IMR-90 (cell line): ENCODE measurements at regions not wholly inside any gene's neighbourhood (a gene's known extent, or its start where the extent isn't known, plus 50 kb on each side); places are given as distances from the start of the nearest gene placed in this dataset.

Experiments
- ATAC-seq: fragments of 200-7000 bp; cut with Tn5 transposase; 2 replicates; pipeline ENCODE4 v1.9.1; 2020; ENCODE audit warnings: low read depth, mild to moderate bottlenecking, moderate library complexity
- BruUV-seq: library from RNA; stranded (reverse); fragments of 400-500 nt; replicated peaks from 2 replicates; lab custom pipeline; 2021; lab: Mats Ljungman, UMichigan
- CTCF ChIA-PET: fragments of 300-600 bp; formaldehyde crosslinking; extraction: SDS; loops from one replicate; lab custom pipeline; 2021; ENCODE audit warnings: antibody characterized with exemption; lab: Yijun Ruan, JAX
- POLR2A ChIA-PET: fragments of 300-600 bp; sonication (Branson Sonifier 250); formaldehyde crosslinking; loops from one replicate; lab custom pipeline; 2022; ENCODE audit warnings: antibody characterized with exemption; ENCODE audit not compliant: unreplicated experiment; lab: Charles Lee
- DNase-seq: peaks from one replicate; pipeline ENCODE4 v3.0.0; 2013
- H2AFZ ChIP-seq: replicated peaks from 2 replicates; pipeline ENCODE3; 2013; ENCODE audit warnings: low read length, mild to moderate bottlenecking; ENCODE audit not compliant: poor library complexity
- H2AK5ac ChIP-seq: 2 replicates; pipeline ENCODE4 v1.6.1; 2013; ENCODE audit warnings: low read depth, low read length, inconsistent platforms
- H2AK9ac ChIP-seq: replicated peaks from 2 replicates; pipeline ENCODE3; 2013; ENCODE audit warnings: mild to moderate bottlenecking, low read depth, low read length, moderate library complexity; ENCODE audit not compliant: poor library complexity
- H2BK120ac ChIP-seq: 2 replicates; pipeline ENCODE4 v1.6.1; 2013; ENCODE audit warnings: low read depth, low read length, inconsistent platforms
- H2BK15ac ChIP-seq: 3 replicates; pipeline ENCODE4 v1.6.1; 2013; ENCODE audit warnings: low read depth, low read length, inconsistent platforms
- H2BK20ac ChIP-seq: 2 replicates; pipeline ENCODE4 v1.6.1; 2013; ENCODE audit warnings: low read depth, mild to moderate bottlenecking, inconsistent platforms, low read length, moderate library complexity
- H2BK5ac ChIP-seq: 2 replicates; pipeline ENCODE4 v1.6.1; 2013; ENCODE audit warnings: mild to moderate bottlenecking, low read depth, low read length, inconsistent platforms; ENCODE audit not compliant: poor library complexity, severe bottlenecking
- H3K14ac ChIP-seq: replicated peaks from 2 replicates; pipeline ENCODE4 v1.6.1; 2013; ENCODE audit warnings: low read depth, low read length, inconsistent platforms
- H3K18ac ChIP-seq: 2 replicates; pipeline ENCODE4 v1.6.1; 2013; ENCODE audit warnings: low read depth, low read length, control low read depth
- H3K23ac ChIP-seq: 2 replicates; pipeline ENCODE4 v1.6.1; 2013; ENCODE audit warnings: low read depth, low read length, inconsistent platforms
- H3K27ac ChIP-seq: 2 replicates; pipeline ENCODE4 v1.5.1; 2013; ENCODE audit warnings: mild to moderate bottlenecking, control low read depth, low read length; ENCODE audit not compliant: insufficient read depth
- H3K27me3 ChIP-seq: 2 replicates; pipeline ENCODE4 v1.6.1; 2013; ENCODE audit warnings: low read length; ENCODE audit not compliant: control insufficient read depth, insufficient read depth
- H3K36me3 ChIP-seq: 2 replicates; pipeline ENCODE4 v1.6.1; 2013; ENCODE audit warnings: low read length, mixed read lengths; ENCODE audit not compliant: control insufficient read depth, insufficient read depth
- H3K4ac ChIP-seq: 2 replicates; pipeline ENCODE4 v1.6.1; 2013; ENCODE audit warnings: low read depth, low read length, inconsistent platforms
- H3K4me1 ChIP-seq: 2 replicates; pipeline ENCODE4 v1.6.1; 2013; ENCODE audit warnings: low read length, mixed read lengths; ENCODE audit not compliant: control insufficient read depth, insufficient read depth
- H3K4me2 ChIP-seq: 2 replicates; pipeline ENCODE4 v1.6.1; 2013; ENCODE audit warnings: low read depth, mild to moderate bottlenecking, control low read depth, low read length, moderate library complexity
- H3K4me3 ChIP-seq: 2 replicates; pipeline ENCODE4 v1.5.1; 2013; ENCODE audit warnings: low read depth, mild to moderate bottlenecking, control low read depth, low read length, moderate library complexity; ENCODE audit not compliant: insufficient read depth
- H3K56ac ChIP-seq: 2 replicates; pipeline ENCODE4 v1.6.1; 2013; ENCODE audit warnings: low read length, inconsistent platforms; ENCODE audit not compliant: insufficient read depth; ENCODE audit errors: extremely low read depth
- H3K79me1 ChIP-seq, 2 experiments: 2 replicates each; pipeline ENCODE4 v1.6.1; 2013; ENCODE audit warnings: low read length in 2 of 2, inconsistent platforms in 1 of 2, low read depth in 1 of 2
- H3K9ac ChIP-seq: 2 replicates; pipeline ENCODE4 v1.6.1; 2013; ENCODE audit warnings: low read depth, low read length, control low read depth
- H3K9me1 ChIP-seq: 2 replicates; pipeline ENCODE4 v1.6.1; 2013; ENCODE audit warnings: low read length, inconsistent platforms; ENCODE audit not compliant: insufficient read depth
- H3K9me3 ChIP-seq: 2 replicates; pipeline ENCODE4 v1.6.1; 2013; ENCODE audit warnings: low read length; ENCODE audit not compliant: control insufficient read depth, insufficient read depth
- H4K20me1 ChIP-seq: 2 replicates; pipeline ENCODE4 v1.6.1; 2013; ENCODE audit warnings: low read length, inconsistent platforms; ENCODE audit not compliant: insufficient read depth
- H4K5ac ChIP-seq: 2 replicates; pipeline ENCODE4 v1.6.1; 2013; ENCODE audit warnings: mild to moderate bottlenecking, low read depth, low read length, control low read depth
- H4K8ac ChIP-seq, 2 experiments: 2 replicates each; pipeline ENCODE4 v1.6.1; 2013; ENCODE audit warnings: low read depth in 2 of 2, low read length in 2 of 2, control low read depth in 1 of 2, inconsistent platforms in 1 of 2
- H4K91ac ChIP-seq: 2 replicates; pipeline ENCODE4 v1.6.1; 2013; ENCODE audit warnings: low read depth, low read length, inconsistent platforms; ENCODE audit not compliant: insufficient read depth
- BHLHE40 ChIP-seq: fragments of 150-350 bp; IDR thresholded peaks from 2 replicates; pipeline ENCODE4 v1.6.1; 2016; ENCODE audit warnings: mild to moderate bottlenecking, low read depth, low read length
- CEBPB ChIP-seq: IDR thresholded peaks from 2 replicates; pipeline ENCODE4 v1.6.1; 2012; ENCODE audit warnings: low read depth, low read length, improper control_type of control experiment
- CHD1 ChIP-seq: IDR thresholded peaks from 2 replicates; pipeline ENCODE4 v1.6.1; 2012; ENCODE audit warnings: low read depth, low read length, improper control_type of control experiment
- CTCF ChIP-seq: conservative IDR thresholded peaks from 2 replicates; pipeline ENCODE4 v1.5.1; 2012; ENCODE audit warnings: mild to moderate bottlenecking, low read depth, low read length, improper control_type of control experiment
- ELK1 ChIP-seq: fragments of 150-350 bp; IDR thresholded peaks from 2 replicates; pipeline ENCODE4 v1.6.1; 2016; ENCODE audit warnings: low read depth, mild to moderate bottlenecking, low read length, moderate library complexity, borderline replicate concordance
- FOS ChIP-seq: fragments of 150-350 bp; IDR thresholded peaks from 2 replicates; pipeline ENCODE4 v1.6.1; 2016; ENCODE audit warnings: low read depth, low read length
- MAFK ChIP-seq: IDR thresholded peaks from 2 replicates; pipeline ENCODE4 v1.6.1; 2012; ENCODE audit warnings: low read depth, low read length, improper control_type of control experiment
- MAZ ChIP-seq: IDR thresholded peaks from 2 replicates; pipeline ENCODE4 v1.6.1; 2012; ENCODE audit warnings: low read depth, mild to moderate bottlenecking, low read length, improper control_type of control experiment, moderate library complexity, borderline replicate concordance
- MXI1 ChIP-seq: IDR thresholded peaks from 2 replicates; pipeline ENCODE4 v1.6.1; 2012; ENCODE audit warnings: low read depth, mild to moderate bottlenecking, low read length, moderate library complexity, borderline replicate concordance
- NFE2L2 ChIP-seq: fragments of 150-350 bp; IDR thresholded peaks from 2 replicates; pipeline ENCODE4 v1.6.1; 2016; ENCODE audit warnings: low read depth, mild to moderate bottlenecking, low read length
- POLR2A ChIP-seq: IDR thresholded peaks from 2 replicates; pipeline ENCODE4 v1.6.1; 2012; ENCODE audit warnings: mild to moderate bottlenecking, low read depth, low read length
- RAD21 ChIP-seq: IDR thresholded peaks from 2 replicates; pipeline ENCODE4 v1.6.1; 2012; ENCODE audit warnings: low read length, improper control_type of control experiment
- RCOR1 ChIP-seq: IDR thresholded peaks from 2 replicates; pipeline ENCODE4 v1.6.1; 2012; ENCODE audit warnings: mild to moderate bottlenecking, low read length, improper control_type of control experiment; ENCODE audit not compliant: insufficient replicate concordance
- RFX5 ChIP-seq: IDR thresholded peaks from 2 replicates; pipeline ENCODE4 v1.8.0; 2012; ENCODE audit warnings: low read depth, mild to moderate bottlenecking, low read length, moderate library complexity
- SMC3 ChIP-seq: fragments of 150-350 bp; IDR thresholded peaks from 2 replicates; pipeline ENCODE4 v1.6.1; 2016; ENCODE audit warnings: low read depth, mild to moderate bottlenecking, antibody characterized with exemption, low read length, moderate library complexity
- USF2 ChIP-seq: fragments of 150-350 bp; IDR thresholded peaks from 2 replicates; pipeline ENCODE4 v1.6.1; 2017; ENCODE audit warnings: mild to moderate bottlenecking, antibody characterized with exemption, low read length, low read depth
- WGBS, 2 experiments: methylation state at CpG; one replicate each; pipeline versions ENCODE4 v1.1.5 to v1.1.7; 2013; ENCODE audit warnings: missing lambda C conversion rate in 2 of 2; ENCODE audit not compliant: insufficient read length in 1 of 2; ENCODE audit errors: extremely low coverage in 2 of 2; 5-methylcytosine and 5-hydroxymethylcytosine counted together
- dilution Hi-C: fragments of 300-500 bp; cut with HindIII; formaldehyde crosslinking; loops from one replicate; pipeline ENCODE4 v1.14.3; 2018; ENCODE audit warnings: low sequenced_read_pairs; ENCODE audit not compliant: unreplicated experiment
- in situ Hi-C: fragments of 300-500 bp; cut with MboI; formaldehyde crosslinking; loops from 3 replicates; pipeline ENCODE4 v1.14.3; 2019; ENCODE audit warnings: low sequenced_read_pairs, inconsistent platforms, mixed read lengths
- intact Hi-C: fragments of 100-400 bp; cut with micrococcal nuclease; formaldehyde crosslinking; loops from 2 replicates; pipeline ENCODE4 v1.10.0; 2022

GRCh38 chrX:148135738-148136137, 154.6 kb downstream of the FMR1NB start:
- no peak overlapping the region for H2BK5ac ChIP-seq
- dilution Hi-C loops: no loop called here
- in situ Hi-C loops: no loop called here
- no peak overlapping the region for H3K4ac ChIP-seq
- POLR2A ChIA-PET: no interaction called here
- H3K18ac ChIP-seq: no peak overlapping the region
- H4K8ac ChIP-seq: no peak overlapping the region
- H2BK120ac ChIP-seq: no peak overlapping the region
- no peak overlapping the region for H2BK20ac ChIP-seq
- no peak overlapping the region for H3K4me2 ChIP-seq
- no peaks in the 10 kb centered on the region for H3K36me3 ChIP-seq
- CTCF ChIA-PET: interaction anchor here (0.6 kb wide), 1 partner anchor 134 kb away, joined by 5 read pairs; no protein-coding TSS in a partner anchor
- no peak overlapping the region for H2AK9ac ChIP-seq
- H2AK5ac ChIP-seq: no peak overlapping the region
- no peak overlapping the region for H3K27ac ChIP-seq
- no peak overlapping the region for H3K9ac ChIP-seq
- no peaks in the 10 kb centered on the region for H4K20me1 ChIP-seq
- H2AFZ ChIP-seq: no peak overlapping the region
- H4K91ac ChIP-seq: no peak overlapping the region
- no peak overlapping the region for H4K5ac ChIP-seq
- no peaks in the 10 kb centered on the region for H3K27me3 ChIP-seq
- no peak overlapping the region for H3K56ac ChIP-seq
- H2BK15ac ChIP-seq: no peak overlapping the region
- no TSS peak for BruUV-seq
- ATAC-seq (no peak), DNase-seq (no peak)
- no CpG with 5 or more reads among the region's 1 CpG for WGBS, 2 experiments
- no peak for TF ChIP-seq ELK1
- no peak for TF ChIP-seq CEBPB
- TF ChIP-seq MAFK: no peak
- TF ChIP-seq USF2: no peak
- TF ChIP-seq CHD1: no peak
- TF ChIP-seq FOS: no peak
- no peak for TF ChIP-seq RFX5
- TF ChIP-seq NFE2L2: no peak
- TF ChIP-seq CTCF: no peak
- TF ChIP-seq SMC3: no peak
- no peak for TF ChIP-seq BHLHE40
- no peak for TF ChIP-seq MAZ
- no peak for TF ChIP-seq MXI1
- no peak for TF ChIP-seq RCOR1
- no peak for TF ChIP-seq POLR2A
- no peak for TF ChIP-seq RAD21
- no peak overlapping the region for H3K14ac ChIP-seq
- intact Hi-C loops: no loop called here
- H3K4me1 ChIP-seq: no peaks in the 10 kb centered on the region
- no peaks in the 10 kb centered on the region for H3K9me1 ChIP-seq
- H3K9me3 ChIP-seq: no peaks in the 10 kb centered on the region
- no peak overlapping the region for H3K23ac ChIP-seq
- no peak overlapping the region for H3K4me3 ChIP-seq
- no peaks in the 10 kb centered on the region for H3K79me1 ChIP-seq
